Endothelial cell (in vitro differentiated cells): ENCODE measurements at regions not wholly inside any gene's neighbourhood (a gene's known extent, or its start where the extent isn't known, plus 50 kb on each side); places are given as distances from the start of the nearest gene placed in this dataset. TPM values are rescaled to one million over a fixed set of nuclear protein-coding genes. Genes with fewer than 3 reads are reported as not detected.
A peak's percentile ranks its signal among the peaks of the same experiment; 100 is the strongest.
"Not testable (repeated sequence)": the region's sequence is repeated elsewhere in the genome, so short reads cannot be mapped to it uniquely, and the experiment has no call there.

Experiments
- DNase-seq: peaks from one replicate; pipeline ENCODE4 v3.0.0; 2021; ENCODE audit warnings: low spot score
- H3K27ac Mint-ChIP-seq: one replicate; pipeline ENCODE4 v1.8.0; 2021; ENCODE audit warnings: mixed read lengths, inconsistent platforms; ENCODE audit not compliant: unreplicated experiment
- H3K27me3 Mint-ChIP-seq: one replicate; pipeline ENCODE4 v1.8.0; 2021; ENCODE audit warnings: mild to moderate bottlenecking, moderate library complexity, mixed read lengths, inconsistent platforms; ENCODE audit not compliant: unreplicated experiment
- H3K36me3 Mint-ChIP-seq: one replicate; pipeline ENCODE4 v1.8.0; 2021; ENCODE audit warnings: mild to moderate bottlenecking, low read depth, mixed read lengths, inconsistent platforms; ENCODE audit not compliant: unreplicated experiment
- H3K4me1 Mint-ChIP-seq: one replicate; pipeline ENCODE4 v1.8.0; 2021; ENCODE audit warnings: mild to moderate bottlenecking, mixed read lengths, inconsistent platforms; ENCODE audit not compliant: unreplicated experiment
- H3K4me3 Mint-ChIP-seq: one replicate; pipeline ENCODE4 v1.8.0; 2021; ENCODE audit warnings: mild to moderate bottlenecking, mixed read lengths, inconsistent platforms; ENCODE audit not compliant: unreplicated experiment
- H3K9me3 Mint-ChIP-seq: one replicate; pipeline ENCODE4 v1.8.0; 2021; ENCODE audit warnings: mixed read lengths, inconsistent platforms; ENCODE audit not compliant: unreplicated experiment
- microRNA-seq: library from miRNA; unstranded; fragments of <30 nt; microRNA quantifications from one replicate; pipeline ENCODE4, GENCODE V29; 2020; ENCODE audit not compliant: unreplicated experiment

GRCh38 chr21:8245642-8246402 lies 2275.6 kb upstream of the TPTE start:
- not testable (repeated sequence) for H3K9me3 Mint-ChIP-seq, H3K27me3 Mint-ChIP-seq, DNase-seq, H3K36me3 Mint-ChIP-seq, H3K27ac Mint-ChIP-seq, H3K4me1 Mint-ChIP-seq, H3K4me3 Mint-ChIP-seq

- DNase-seq, H3K27ac Mint-ChIP-seq: not testable (repeated sequence)
Observed at GRCh38 chr21:8251701-8252100, 2269.7 kb upstream of the TPTE start.

GRCh38 chr21:8255094-8255493 lies 2266.3 kb upstream of the TPTE start:
- not testable (repeated sequence) for H3K4me3 Mint-ChIP-seq, H3K36me3 Mint-ChIP-seq, H3K9me3 Mint-ChIP-seq, H3K27ac Mint-ChIP-seq, H3K27me3 Mint-ChIP-seq, H3K4me1 Mint-ChIP-seq
- DNase-seq: peak; percentile 22

More at GRCh38 chr21:8251701-8252100, 2269.7 kb upstream of the TPTE start:
- not testable (repeated sequence) for H3K36me3 Mint-ChIP-seq, H3K4me3 Mint-ChIP-seq, H3K27me3 Mint-ChIP-seq, H3K9me3 Mint-ChIP-seq, H3K4me1 Mint-ChIP-seq

- H3K9me3 Mint-ChIP-seq, H3K27ac Mint-ChIP-seq, H3K4me1 Mint-ChIP-seq, H3K4me3 Mint-ChIP-seq, H3K27me3 Mint-ChIP-seq, H3K36me3 Mint-ChIP-seq: not testable (repeated sequence)
- DNase-seq: peak; percentile 40
Observed at GRCh38 chr21:8257083-8257799, 2264.1 kb upstream of the TPTE start.

GRCh38 chr21:8260065-8260627 lies 2261.2 kb upstream of the TPTE start:
- not testable (repeated sequence) for H3K4me1 Mint-ChIP-seq, H3K27me3 Mint-ChIP-seq, H3K9me3 Mint-ChIP-seq, H3K36me3 Mint-ChIP-seq, H3K27ac Mint-ChIP-seq, H3K4me3 Mint-ChIP-seq, DNase-seq

Small RNA genes lying in the stretch of these regions (microRNA-seq; reads per million reads assigned to microRNA genes)
- not detected for gene MIR3648-1
- gene MIR3687-1: not detected
- not detected for gene MIR6724-1
- gene MIR6724-2: not detected
